ENCODE measurements at regions not wholly inside any gene's neighbourhood (a gene's known extent, or its start where the extent isn't known, plus 50 kb on each side); places are given as distances from the start of the nearest gene placed in this dataset.

DNA sequence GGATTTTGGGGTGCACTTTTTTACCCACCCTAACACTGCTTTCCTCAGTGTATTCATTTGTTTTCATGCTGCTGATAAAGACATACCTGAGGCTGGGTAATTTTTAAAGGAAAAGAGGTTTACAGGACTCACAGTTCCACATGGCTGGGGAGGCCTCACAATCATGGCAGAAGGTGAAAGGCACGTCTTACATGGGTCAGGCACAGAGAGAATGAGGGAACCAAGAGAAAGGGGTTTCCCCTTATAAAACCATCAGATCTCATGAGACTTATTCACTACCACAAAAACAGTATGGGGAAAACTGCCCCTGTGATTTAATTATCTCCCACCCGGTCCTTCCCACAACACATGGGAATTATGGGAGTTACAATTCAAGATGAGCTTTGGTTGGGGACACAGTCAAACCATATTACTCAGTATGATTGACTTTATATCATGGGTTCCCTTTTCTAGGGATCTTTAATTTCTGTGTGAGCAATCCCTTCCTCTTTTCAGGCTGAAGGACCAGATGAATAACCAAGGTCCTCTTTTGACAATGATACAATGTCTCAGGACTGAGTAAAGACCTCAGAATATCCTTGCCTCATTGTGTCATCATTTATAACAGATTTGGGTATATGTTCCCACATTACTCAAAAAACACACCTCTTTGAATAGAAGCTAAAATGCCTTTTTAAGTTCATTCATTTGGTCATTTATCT, 100.1 kb upstream of the TRIB2 start:
- no peak for DNase-seq (ENCODE audit: insufficient read length, low spot score, missing footprints)
- Histone ChIP-seq H3K4me3 (ENCODE audit: insufficient read depth, low read length) (no peak overlapping the region), H3K27me3 (ENCODE audit: insufficient read depth, low read length) (no peaks in the 10 kb centered on the region), H3K4me1 (ENCODE audit: insufficient read depth, low read length) (peaks cover 14% of the 10 kb centered on the region), H3K9me3 (ENCODE audit: low read depth, low read length) (no peaks in the 10 kb centered on the region), H4K20me1 (ENCODE audit: insufficient read depth, low read length) (no peaks in the 10 kb centered on the region), H3K4me2 (ENCODE audit: insufficient read depth, low read length) (no peak overlapping the region), H3K36me3 (ENCODE audit: insufficient read depth, low read length) (no peaks in the 10 kb centered on the region), H2AFZ (ENCODE audit: low read length) (no peak overlapping the region), H3K79me2 (ENCODE audit: insufficient read depth, low read length) (no peaks in the 10 kb centered on the region), H3K27ac (ENCODE audit: low read depth, low read length) (no peak overlapping the region)
- TF ChIP-seq, protein P1, sequence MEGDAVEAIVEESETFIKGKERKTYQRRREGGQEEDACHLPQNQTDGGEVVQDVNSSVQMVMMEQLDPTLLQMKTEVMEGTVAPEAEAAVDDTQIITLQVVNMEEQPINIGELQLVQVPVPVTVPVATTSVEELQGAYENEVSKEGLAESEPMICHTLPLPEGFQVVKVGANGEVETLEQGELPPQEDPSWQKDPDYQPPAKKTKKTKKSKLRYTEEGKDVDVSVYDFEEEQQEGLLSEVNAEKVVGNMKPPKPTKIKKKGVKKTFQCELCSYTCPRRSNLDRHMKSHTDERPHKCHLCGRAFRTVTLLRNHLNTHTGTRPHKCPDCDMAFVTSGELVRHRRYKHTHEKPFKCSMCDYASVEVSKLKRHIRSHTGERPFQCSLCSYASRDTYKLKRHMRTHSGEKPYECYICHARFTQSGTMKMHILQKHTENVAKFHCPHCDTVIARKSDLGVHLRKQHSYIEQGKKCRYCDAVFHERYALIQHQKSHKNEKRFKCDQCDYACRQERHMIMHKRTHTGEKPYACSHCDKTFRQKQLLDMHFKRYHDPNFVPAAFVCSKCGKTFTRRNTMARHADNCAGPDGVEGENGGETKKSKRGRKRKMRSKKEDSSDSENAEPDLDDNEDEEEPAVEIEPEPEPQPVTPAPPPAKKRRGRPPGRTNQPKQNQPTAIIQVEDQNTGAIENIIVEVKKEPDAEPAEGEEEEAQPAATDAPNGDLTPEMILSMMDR (IDR thresholded peaks at IDR 0.05; ENCODE audit: extremely low read depth, low read depth, low read length) = no peak

GRCh38 chr2:12617366-12617765, 99.4 kb upstream of the TRIB2 start:
- no peaks in the 10 kb centered on the region for H3K79me2 ChIP-seq (ENCODE audit: insufficient read depth, low read length)

GRCh38 chr2:12617853-12618252, 98.9 kb upstream of the TRIB2 start:
- H3K4me2 ChIP-seq (ENCODE audit: insufficient read depth, low read length) = no peak overlapping the region
- H4K20me1 ChIP-seq (ENCODE audit: insufficient read depth, low read length) = no peaks in the 10 kb centered on the region
- no peak overlapping the region for H3K27ac ChIP-seq (ENCODE audit: low read depth, low read length)
- H2AFZ ChIP-seq (ENCODE audit: low read length) = no peak overlapping the region
- no peaks in the 10 kb centered on the region for H3K9me3 ChIP-seq (ENCODE audit: low read depth, low read length)
- H3K4me1 ChIP-seq (ENCODE audit: insufficient read depth, low read length) = peaks cover 14% of the 10 kb centered on the region
- H3K4me3 ChIP-seq (ENCODE audit: insufficient read depth, low read length) = no peak overlapping the region
- H3K79me2 ChIP-seq (ENCODE audit: insufficient read depth, low read length) = no peaks in the 10 kb centered on the region
- no peaks in the 10 kb centered on the region for H3K36me3 ChIP-seq (ENCODE audit: insufficient read depth, low read length)
- no peaks in the 10 kb centered on the region for H3K27me3 ChIP-seq (ENCODE audit: insufficient read depth, low read length)
- DNase-seq (ENCODE audit: insufficient read length, low spot score, missing footprints) = no peak
- TF ChIP-seq, protein P1 (IDR thresholded peaks at IDR 0.05; ENCODE audit: extremely low read depth, low read depth, low read length) = no peak

More at GRCh38 chr2:12617366-12617765, 99.4 kb upstream of the TRIB2 start:
- Histone ChIP-seq H3K9me3 (ENCODE audit: low read depth, low read length) (no peaks in the 10 kb centered on the region), H3K27me3 (ENCODE audit: insufficient read depth, low read length) (no peaks in the 10 kb centered on the region), H3K4me2 (ENCODE audit: insufficient read depth, low read length) (no peak overlapping the region), H3K36me3 (ENCODE audit: insufficient read depth, low read length) (no peaks in the 10 kb centered on the region), H3K27ac (ENCODE audit: low read depth, low read length) (no peak overlapping the region), H3K4me3 (ENCODE audit: insufficient read depth, low read length) (no peak overlapping the region), H4K20me1 (ENCODE audit: insufficient read depth, low read length) (no peaks in the 10 kb centered on the region), H3K4me1 (ENCODE audit: insufficient read depth, low read length) (peaks cover 14% of the 10 kb centered on the region), H2AFZ (ENCODE audit: low read length) (no peak overlapping the region)
- TF ChIP-seq, protein P1 (IDR thresholded peaks at IDR 0.05; ENCODE audit: extremely low read depth, low read depth, low read length) = no peak
- DNase-seq (ENCODE audit: insufficient read length, low spot score, missing footprints) = no peak

- Histone ChIP-seq H3K79me2 (ENCODE audit: insufficient read depth, low read length) (no peaks in the 10 kb centered on the region), H3K27ac (ENCODE audit: low read depth, low read length) (no peak overlapping the region), H3K4me3 (ENCODE audit: insufficient read depth, low read length) (no peak overlapping the region), H3K4me2 (ENCODE audit: insufficient read depth, low read length) (no peak overlapping the region), H2AFZ (ENCODE audit: low read length) (no peak overlapping the region), H3K9me3 (ENCODE audit: low read depth, low read length) (no peaks in the 10 kb centered on the region), H3K27me3 (ENCODE audit: insufficient read depth, low read length) (no peaks in the 10 kb centered on the region), H4K20me1 (ENCODE audit: insufficient read depth, low read length) (no peaks in the 10 kb centered on the region), H3K4me1 (ENCODE audit: insufficient read depth, low read length) (peaks cover 14% of the 10 kb centered on the region), H3K36me3 (ENCODE audit: insufficient read depth, low read length) (no peaks in the 10 kb centered on the region)
- TF ChIP-seq, protein P1 (IDR thresholded peaks at IDR 0.05; ENCODE audit: extremely low read depth, low read depth, low read length) = no peak
- no peak for DNase-seq (ENCODE audit: insufficient read length, low spot score, missing footprints)
These were observed 98.2 kb upstream of the TRIB2 start for GRCh38 chr2:12618576-12618975.
